22Rv1 (cell line): ENCODE measurements at regions not wholly inside any gene's neighbourhood (a gene's known extent, or its start where the extent isn't known, plus 50 kb on each side); places are given as distances from the start of the nearest gene placed in this dataset.

Experiments
- ZFX ChIP-seq: fragments of 450-650 bp; IDR thresholded peaks from 2 replicates; pipeline ENCODE4 v1.6.1; 2017; ENCODE audit warnings: antibody characterized with exemption, borderline replicate concordance
- TF ChIP-seq, protein P1 (sequence below): fragments of 450-650 bp; IDR thresholded peaks from 2 replicates; pipeline ENCODE4 v1.5.1; 2017; ENCODE audit warnings: mild to moderate bottlenecking

DNA sequence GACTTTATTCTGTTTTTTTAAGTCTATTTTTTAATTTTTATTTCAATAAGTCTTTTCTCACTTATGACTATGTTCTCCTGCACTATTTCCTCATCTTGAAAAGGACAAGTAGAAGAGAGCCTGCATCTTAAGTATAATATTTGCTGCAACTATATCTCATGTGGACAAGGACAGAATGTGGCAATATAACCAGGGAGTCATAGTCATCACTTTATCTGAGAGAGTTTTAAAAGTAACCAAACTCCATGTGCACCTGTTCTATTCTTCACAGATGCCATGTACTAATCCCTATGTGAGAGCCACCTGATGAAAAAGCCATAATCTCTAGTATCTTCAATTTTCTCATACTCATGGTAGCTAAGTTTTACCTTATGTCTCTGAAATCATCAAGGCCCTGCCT, 104.2 kb upstream of the SOX6 start:
- TF ChIP-seq, protein P1, sequence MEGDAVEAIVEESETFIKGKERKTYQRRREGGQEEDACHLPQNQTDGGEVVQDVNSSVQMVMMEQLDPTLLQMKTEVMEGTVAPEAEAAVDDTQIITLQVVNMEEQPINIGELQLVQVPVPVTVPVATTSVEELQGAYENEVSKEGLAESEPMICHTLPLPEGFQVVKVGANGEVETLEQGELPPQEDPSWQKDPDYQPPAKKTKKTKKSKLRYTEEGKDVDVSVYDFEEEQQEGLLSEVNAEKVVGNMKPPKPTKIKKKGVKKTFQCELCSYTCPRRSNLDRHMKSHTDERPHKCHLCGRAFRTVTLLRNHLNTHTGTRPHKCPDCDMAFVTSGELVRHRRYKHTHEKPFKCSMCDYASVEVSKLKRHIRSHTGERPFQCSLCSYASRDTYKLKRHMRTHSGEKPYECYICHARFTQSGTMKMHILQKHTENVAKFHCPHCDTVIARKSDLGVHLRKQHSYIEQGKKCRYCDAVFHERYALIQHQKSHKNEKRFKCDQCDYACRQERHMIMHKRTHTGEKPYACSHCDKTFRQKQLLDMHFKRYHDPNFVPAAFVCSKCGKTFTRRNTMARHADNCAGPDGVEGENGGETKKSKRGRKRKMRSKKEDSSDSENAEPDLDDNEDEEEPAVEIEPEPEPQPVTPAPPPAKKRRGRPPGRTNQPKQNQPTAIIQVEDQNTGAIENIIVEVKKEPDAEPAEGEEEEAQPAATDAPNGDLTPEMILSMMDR, result no peak
- no peak for TF ChIP-seq ZFX
